HL-60 (cell line): ENCODE measurements at regions not wholly inside any gene's neighbourhood (a gene's known extent, or its start where the extent isn't known, plus 50 kb on each side); places are given as distances from the start of the nearest gene placed in this dataset.

ENCODE experiments used
- DNase-seq, 2 experiments: peaks; one replicate each; pipeline ENCODE4 v3.0.0-alpha.2; 2010 to 2020; ENCODE audit warnings: low read depth in 1 of 2, low spot score in 1 of 2
- H3K27ac ChIP-seq: fragments of 250-450 bp; sonication (Bioruptor Pico); replicated peaks from 2 replicates; pipeline ENCODE4 v1.5.1; 2020; ENCODE audit warnings: mild to moderate bottlenecking, moderate library complexity
- H3K27me3 ChIP-seq: fragments of 250-450 bp; sonication (Bioruptor Pico); 2 replicates; pipeline ENCODE4 v1.5.1; 2021; ENCODE audit warnings: mild to moderate bottlenecking, moderate library complexity; ENCODE audit not compliant: insufficient read depth, poor library complexity, severe bottlenecking
- H3K4me3 ChIP-seq: replicated peaks from 2 replicates; pipeline ENCODE4 v1.5.1; 2011; ENCODE audit warnings: mild to moderate bottlenecking, control low read depth, low read length; ENCODE audit not compliant: insufficient read depth
- GABPA ChIP-seq: IDR thresholded peaks from 2 replicates; pipeline ENCODE4 v1.6.1; 2012; ENCODE audit warnings: low read depth
- POLR2AphosphoS5 ChIP-seq: IDR thresholded peaks from 2 replicates; pipeline ENCODE4 v1.6.1; 2012; ENCODE audit warnings: low read depth
- REST ChIP-seq: IDR thresholded peaks from 2 replicates; pipeline ENCODE4 v1.6.1; 2012; ENCODE audit warnings: low read depth; ENCODE audit not compliant: insufficient replicate concordance
- SPI1 ChIP-seq: IDR thresholded peaks from 2 replicates; pipeline ENCODE4 v1.6.1; 2012; ENCODE audit warnings: low read depth, mild to moderate bottlenecking, borderline replicate concordance
- TF ChIP-seq, protein P1 (sequence below): IDR thresholded peaks from one replicate; pipeline ENCODE4 v1.5.1; 2011; ENCODE audit warnings: low read length, control low read depth, inconsistent platforms; ENCODE audit not compliant: insufficient read depth

DNA sequence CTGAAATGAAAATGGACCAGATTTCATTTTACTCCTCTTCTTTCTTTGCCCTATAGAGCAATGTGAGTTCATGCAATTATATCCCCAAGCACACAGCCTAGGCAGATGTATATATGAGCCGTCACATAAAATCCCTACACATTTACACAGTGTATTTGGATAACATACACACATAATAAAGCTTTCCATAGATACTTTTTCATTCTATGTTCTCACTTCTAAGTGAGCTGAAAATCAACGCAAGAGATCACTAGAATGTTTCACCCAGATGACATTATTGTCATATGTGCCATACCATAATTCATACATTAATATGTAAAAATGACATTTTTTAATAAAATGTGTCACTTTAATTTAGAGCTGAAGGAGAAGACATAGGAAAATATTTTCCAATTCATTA is 129.4 kb downstream of the INHBA start:
- no peak for TF ChIP-seq REST
- TF ChIP-seq, protein P1, sequence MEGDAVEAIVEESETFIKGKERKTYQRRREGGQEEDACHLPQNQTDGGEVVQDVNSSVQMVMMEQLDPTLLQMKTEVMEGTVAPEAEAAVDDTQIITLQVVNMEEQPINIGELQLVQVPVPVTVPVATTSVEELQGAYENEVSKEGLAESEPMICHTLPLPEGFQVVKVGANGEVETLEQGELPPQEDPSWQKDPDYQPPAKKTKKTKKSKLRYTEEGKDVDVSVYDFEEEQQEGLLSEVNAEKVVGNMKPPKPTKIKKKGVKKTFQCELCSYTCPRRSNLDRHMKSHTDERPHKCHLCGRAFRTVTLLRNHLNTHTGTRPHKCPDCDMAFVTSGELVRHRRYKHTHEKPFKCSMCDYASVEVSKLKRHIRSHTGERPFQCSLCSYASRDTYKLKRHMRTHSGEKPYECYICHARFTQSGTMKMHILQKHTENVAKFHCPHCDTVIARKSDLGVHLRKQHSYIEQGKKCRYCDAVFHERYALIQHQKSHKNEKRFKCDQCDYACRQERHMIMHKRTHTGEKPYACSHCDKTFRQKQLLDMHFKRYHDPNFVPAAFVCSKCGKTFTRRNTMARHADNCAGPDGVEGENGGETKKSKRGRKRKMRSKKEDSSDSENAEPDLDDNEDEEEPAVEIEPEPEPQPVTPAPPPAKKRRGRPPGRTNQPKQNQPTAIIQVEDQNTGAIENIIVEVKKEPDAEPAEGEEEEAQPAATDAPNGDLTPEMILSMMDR, result no peak
- TF ChIP-seq POLR2AphosphoS5, result no peak
- TF ChIP-seq SPI1, result no peak
- TF ChIP-seq GABPA, result no peak
- DNase-seq, result no peak
- Histone ChIP-seq H3K27ac (no peak overlapping the region), H3K27me3 (no peaks in the 10 kb centered on the region), H3K4me3 (no peak overlapping the region)

DNA sequence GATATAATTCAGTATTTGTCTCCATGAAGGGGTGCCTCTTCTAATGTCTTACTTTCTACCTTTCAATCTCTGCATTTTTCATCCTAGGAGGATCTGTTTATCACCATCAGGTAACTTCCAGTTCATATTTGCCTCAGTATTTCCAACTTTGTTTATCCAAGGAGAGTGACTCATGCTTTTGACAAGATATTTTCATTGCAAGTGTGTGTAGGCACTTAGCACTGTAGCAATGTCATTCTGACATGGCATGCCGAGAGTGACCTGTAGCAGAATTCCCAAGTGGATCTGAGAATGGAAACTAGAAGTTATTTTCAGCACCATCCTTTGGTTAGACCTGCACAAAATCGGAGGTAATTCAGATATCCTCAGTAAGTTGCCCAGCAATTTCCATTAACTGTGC is 129.9 kb downstream of the INHBA start:
- H3K27me3 ChIP-seq, result no peaks in the 10 kb centered on the region
- H3K4me3 ChIP-seq, result no peak overlapping the region
- no peak overlapping the region for H3K27ac ChIP-seq
- no peak for TF ChIP-seq SPI1
- no peak for TF ChIP-seq POLR2AphosphoS5
- TF ChIP-seq, protein P1, result no peak
- no peak for TF ChIP-seq GABPA
- no peak for TF ChIP-seq REST
- DNase-seq, result no peak

- no peaks in the 10 kb centered on the region for H3K27me3 ChIP-seq
- no peak overlapping the region for H3K4me3 ChIP-seq
- DNase-seq, result no peak
- no peak overlapping the region for H3K27ac ChIP-seq
- no peak for TF ChIP-seq GABPA
- TF ChIP-seq, protein P1, result no peak
- TF ChIP-seq SPI1, result no peak
- no peak for TF ChIP-seq REST
- no peak for TF ChIP-seq POLR2AphosphoS5
These were observed 131.3 kb downstream of the INHBA start for GRCh38 chr7:41571573-41571972.
